ENCODE measurements at regions not wholly inside any gene's neighbourhood (a gene's known extent, or its start where the extent isn't known, plus 50 kb on each side); places are given as distances from the start of the nearest gene placed in this dataset.

GRCh38 chr13:42490676-42491075 lies 83.3 kb upstream of the TNFSF11 start:
- H4K20me1 ChIP-seq (ENCODE audit: insufficient read depth), result no peaks in the 10 kb centered on the region
- no peak for TF ChIP-seq CTCF (conservative IDR thresholded peaks at IDR 0.05; ENCODE audit: low read depth, low read length)
- no peak overlapping the region for H2AFZ ChIP-seq (ENCODE audit: low read depth)
- H3K27ac ChIP-seq, result no peak overlapping the region
- H3K4me1 ChIP-seq (ENCODE audit: low read depth, poor library complexity, severe bottlenecking), result no peaks in the 10 kb centered on the region
- no peak overlapping the region for H3K4me2 ChIP-seq
- no peaks in the 10 kb centered on the region for H3K79me2 ChIP-seq (ENCODE audit: insufficient read depth, low read depth)
- no peaks in the 10 kb centered on the region for H3K27me3 ChIP-seq (ENCODE audit: insufficient read depth, low read depth)
- no peaks in the 10 kb centered on the region for H3K36me3 ChIP-seq (ENCODE audit: insufficient read depth)
- H3K9ac ChIP-seq, result no peak overlapping the region
- H3K4me3 ChIP-seq (IDR thresholded peaks at IDR 0.05; ENCODE audit: insufficient read depth, low read depth, low read length), result no peak overlapping the region

- Histone ChIP-seq H4K20me1 (ENCODE audit: insufficient read depth) (no peaks in the 10 kb centered on the region), H3K9ac (no peak overlapping the region), H2AFZ (ENCODE audit: low read depth) (no peak overlapping the region), H3K79me2 (ENCODE audit: insufficient read depth, low read depth) (no peaks in the 10 kb centered on the region), H3K36me3 (ENCODE audit: insufficient read depth) (no peaks in the 10 kb centered on the region), H3K4me3 (IDR thresholded peaks at IDR 0.05; ENCODE audit: insufficient read depth, low read depth, low read length) (no peak overlapping the region), H3K4me2 (no peak overlapping the region), H3K27me3 (ENCODE audit: insufficient read depth, low read depth) (no peaks in the 10 kb centered on the region), H3K4me1 (ENCODE audit: low read depth, poor library complexity, severe bottlenecking) (no peaks in the 10 kb centered on the region), H3K27ac (no peak overlapping the region)
- TF ChIP-seq CTCF (conservative IDR thresholded peaks at IDR 0.05; ENCODE audit: low read depth, low read length), result no peak
Observed at GRCh38 chr13:42492372-42492920, 81.5 kb upstream of the TNFSF11 start.

- H3K36me3 ChIP-seq (ENCODE audit: insufficient read depth), result no peaks in the 10 kb centered on the region
- H3K9ac ChIP-seq, result no peak overlapping the region
- H3K4me1 ChIP-seq (ENCODE audit: low read depth, poor library complexity, severe bottlenecking), result no peaks in the 10 kb centered on the region
- no peak overlapping the region for H3K27ac ChIP-seq
- H2AFZ ChIP-seq (ENCODE audit: low read depth), result no peak overlapping the region
- no peak for TF ChIP-seq CTCF (conservative IDR thresholded peaks at IDR 0.05; ENCODE audit: low read depth, low read length)
- no peaks in the 10 kb centered on the region for H4K20me1 ChIP-seq (ENCODE audit: insufficient read depth)
- no peaks in the 10 kb centered on the region for H3K79me2 ChIP-seq (ENCODE audit: insufficient read depth, low read depth)
- H3K4me3 ChIP-seq (IDR thresholded peaks at IDR 0.05; ENCODE audit: insufficient read depth, low read depth, low read length), result no peak overlapping the region
- no peak overlapping the region for H3K4me2 ChIP-seq
- no peaks in the 10 kb centered on the region for H3K27me3 ChIP-seq (ENCODE audit: insufficient read depth, low read depth)
Observed at GRCh38 chr13:42494157-42494556, 79.8 kb upstream of the TNFSF11 start.

- H3K9ac ChIP-seq, result no peak overlapping the region
- H3K36me3 ChIP-seq (ENCODE audit: insufficient read depth), result no peaks in the 10 kb centered on the region
- H4K20me1 ChIP-seq (ENCODE audit: insufficient read depth), result no peaks in the 10 kb centered on the region
- no peak overlapping the region for H3K4me3 ChIP-seq (IDR thresholded peaks at IDR 0.05; ENCODE audit: insufficient read depth, low read depth, low read length)
- H3K27me3 ChIP-seq (ENCODE audit: insufficient read depth, low read depth), result no peaks in the 10 kb centered on the region
- no peak for TF ChIP-seq CTCF (conservative IDR thresholded peaks at IDR 0.05; ENCODE audit: low read depth, low read length)
- no peak overlapping the region for H2AFZ ChIP-seq (ENCODE audit: low read depth)
- H3K4me1 ChIP-seq (ENCODE audit: low read depth, poor library complexity, severe bottlenecking), result no peaks in the 10 kb centered on the region
- H3K4me2 ChIP-seq, result no peak overlapping the region
- no peak overlapping the region for H3K27ac ChIP-seq
- H3K79me2 ChIP-seq (ENCODE audit: insufficient read depth, low read depth), result no peaks in the 10 kb centered on the region
Observed at GRCh38 chr13:42495255-42495654, 78.7 kb upstream of the TNFSF11 start.
